CD4-positive, alpha-beta T cell (primary cell): ENCODE measurements at regions not wholly inside any gene's neighbourhood (a gene's known extent, or its start where the extent isn't known, plus 50 kb on each side); places are given as distances from the start of the nearest gene placed in this dataset.
"Not testable (repeated sequence)": the region's sequence is repeated elsewhere in the genome, so short reads cannot be mapped to it uniquely, and the experiment has no call there.

Experiments
- ATAC-seq: fragments of 200-7000 bp; cut with Tn5 transposase; one replicate; pipeline ENCODE4 v1.10.0; 2022; ENCODE audit warnings: mild to moderate bottlenecking; ENCODE audit not compliant: poor library complexity
- CTCF ChIA-PET: fragments of 350-600 bp; sonication (Branson Sonifier 250); formaldehyde crosslinking; loops from one replicate; lab custom pipeline; 2021; ENCODE audit warnings: antibody characterized with exemption, inconsistent platforms; lab: Charles Lee
- POLR2A ChIA-PET: fragments of 350-600 bp; sonication (Branson Sonifier 250); formaldehyde crosslinking; loops from one replicate; lab custom pipeline; 2021; ENCODE audit warnings: antibody characterized with exemption, inconsistent platforms; lab: Charles Lee
- DNase-seq, 14 experiments: peaks; one replicate each; pipeline ENCODE4 v3.0.0-alpha.2; 2013 to 2020; ENCODE audit warnings: mixed read lengths in 2 of 14
- H3K27ac ChIP-seq, 2 donors: one replicate each; pipeline versions ENCODE4 v1.5.1 to v1.7.0; 2013; ENCODE audit warnings: low read length in 2 of 2, low read depth in 1 of 2, mild to moderate bottlenecking in 1 of 2
- H3K27me3 ChIP-seq, 2 experiments: 1 replicate in 1 of 2; 2 replicates in 1 of 2; pipeline versions ENCODE4 v1.6.1 to v1.7.0; 2013; ENCODE audit warnings: low read length in 2 of 2, control low read depth in 1 of 2, mild to moderate bottlenecking in 1 of 2, moderate library complexity in 1 of 2; ENCODE audit not compliant: insufficient read depth in 2 of 2, control insufficient read depth in 1 of 2
- H3K36me3 ChIP-seq: one replicate; pipeline ENCODE4 v1.6.1; 2013; ENCODE audit warnings: low read length, control low read depth; ENCODE audit not compliant: insufficient read depth
- H3K4me1 ChIP-seq: one replicate; pipeline ENCODE4 v1.6.1; 2013; ENCODE audit warnings: low read length, control low read depth; ENCODE audit not compliant: insufficient read depth
- H3K4me3 ChIP-seq: one replicate; pipeline ENCODE4 v1.5.1; 2013; ENCODE audit warnings: mild to moderate bottlenecking, low read length, moderate library complexity
- H3K9me3 ChIP-seq, 2 experiments: 1 replicate in 1 of 2; 2 replicates in 1 of 2; pipeline versions ENCODE4 v1.6.1 to v1.7.0; 2013; ENCODE audit warnings: low read length in 2 of 2, mild to moderate bottlenecking in 2 of 2, control low read depth in 1 of 2, moderate library complexity in 1 of 2; ENCODE audit not compliant: control insufficient read depth in 1 of 2, insufficient read depth in 1 of 2
- H3K27ac Mint-ChIP-seq: one replicate; pipeline ENCODE4 v1.8.0; 2020; ENCODE audit warnings: mixed read lengths
- H3K27me3 Mint-ChIP-seq: one replicate; pipeline ENCODE4 v1.8.0; 2021; ENCODE audit warnings: mixed read lengths
- H3K36me3 Mint-ChIP-seq: one replicate; pipeline ENCODE4 v1.8.0; 2021; ENCODE audit warnings: low read depth, mixed read lengths
- H3K4me1 Mint-ChIP-seq: one replicate; pipeline ENCODE4 v1.8.0; 2021; ENCODE audit warnings: low read depth, mixed read lengths
- H3K4me3 Mint-ChIP-seq: one replicate; pipeline ENCODE4 v1.8.0; 2020; ENCODE audit warnings: mild to moderate bottlenecking, mixed read lengths
- H3K9me3 Mint-ChIP-seq: one replicate; pipeline ENCODE4 v1.8.0; 2020; ENCODE audit warnings: mixed read lengths
- CTCF ChIP-seq: fragments of 200-600 bp; IDR thresholded peaks from one replicate; pipeline ENCODE4 v1.8.0; 2022; ENCODE audit warnings: antibody characterized with exemption, mild to moderate bottlenecking
- intact Hi-C, 2 experiments: fragments of 100-400 bp; cut with DNase I in 1 of 2; cut with micrococcal nuclease in 1 of 2; formaldehyde crosslinking; loops; one replicate each; pipeline versions ENCODE4 v1.15.1 to v1.9.0; 2023 to 2025; cut with DNase I, micrococcal nuclease

- Histone ChIP-seq H3K36me3 (no peaks in the 10 kb centered on the region), H3K4me1 (no peaks in the 10 kb centered on the region), H3K9me3 (peaks cover 0 to 4% of the 10 kb centered on the region in 2 experiments), H3K27me3 (no peaks in the 10 kb centered on the region), H3K4me3 (no peak overlapping the region), H3K27ac (no peak overlapping the region)
- H3K27me3 Mint-ChIP-seq: no peaks in the 10 kb centered on the region
- DNase-seq: no peak
- H3K4me3 Mint-ChIP-seq: no peak overlapping the region
- no peak overlapping the region for H3K27ac Mint-ChIP-seq
- H3K9me3 Mint-ChIP-seq: peaks cover 2% of the 10 kb centered on the region
- POLR2A ChIA-PET: no interaction called here
- CTCF ChIA-PET: no interaction called here
- no peak for TF ChIP-seq CTCF
- H3K36me3 Mint-ChIP-seq: no peaks in the 10 kb centered on the region
- no peak for ATAC-seq
- H3K4me1 Mint-ChIP-seq: no peaks in the 10 kb centered on the region
- intact Hi-C loops: no loop called here
These were observed 278.7 kb upstream of the PRICKLE1 start for GRCh38 chr12:42868291-42868690.

GRCh38 chr12:42865282-42865681 is 275.7 kb upstream of the PRICKLE1 start:
- Mint-ChIP-seq H3K9me3 (peaks cover 2% of the 10 kb centered on the region), H3K27me3 (no peaks in the 10 kb centered on the region), H3K4me1 (no peaks in the 10 kb centered on the region), H3K4me3 (no peak overlapping the region), H3K27ac (no peak overlapping the region), H3K36me3 (no peaks in the 10 kb centered on the region)
- no peaks in the 10 kb centered on the region for H3K27me3 ChIP-seq
- TF ChIP-seq CTCF: no peak
- H3K4me1 ChIP-seq: no peaks in the 10 kb centered on the region
- H3K9me3 ChIP-seq: peaks cover 0 to 4% of the 10 kb centered on the region in 2 experiments
- ATAC-seq (no peak), DNase-seq (no peak)
- no peak overlapping the region for H3K4me3 ChIP-seq
- no peak overlapping the region for H3K27ac ChIP-seq
- ChIA-PET CTCF (no interaction called here), POLR2A (no interaction called here)
- intact Hi-C loops: no loop called here
- no peaks in the 10 kb centered on the region for H3K36me3 ChIP-seq

- ChIA-PET POLR2A (no interaction called here), CTCF (no interaction called here)
- no peaks in the 10 kb centered on the region for H3K4me1 ChIP-seq
- Mint-ChIP-seq H3K36me3 (no peaks in the 10 kb centered on the region), H3K27me3 (no peaks in the 10 kb centered on the region), H3K4me3 (no peak overlapping the region), H3K4me1 (no peaks in the 10 kb centered on the region), H3K27ac (no peak overlapping the region), H3K9me3 (no peaks in the 10 kb centered on the region)
- intact Hi-C loops: no loop called here
- H3K9me3 ChIP-seq: peaks cover 0 to 4% of the 10 kb centered on the region in 2 experiments
- no peak for ATAC-seq
- no peaks in the 10 kb centered on the region for H3K27me3 ChIP-seq
- TF ChIP-seq CTCF: no peak
- no peak overlapping the region for H3K27ac ChIP-seq
- H3K36me3 ChIP-seq: no peaks in the 10 kb centered on the region
- no peak overlapping the region for H3K4me3 ChIP-seq
- no peak for DNase-seq
These were observed 272.5 kb upstream of the PRICKLE1 start for GRCh38 chr12:42862055-42862454.

DNA sequence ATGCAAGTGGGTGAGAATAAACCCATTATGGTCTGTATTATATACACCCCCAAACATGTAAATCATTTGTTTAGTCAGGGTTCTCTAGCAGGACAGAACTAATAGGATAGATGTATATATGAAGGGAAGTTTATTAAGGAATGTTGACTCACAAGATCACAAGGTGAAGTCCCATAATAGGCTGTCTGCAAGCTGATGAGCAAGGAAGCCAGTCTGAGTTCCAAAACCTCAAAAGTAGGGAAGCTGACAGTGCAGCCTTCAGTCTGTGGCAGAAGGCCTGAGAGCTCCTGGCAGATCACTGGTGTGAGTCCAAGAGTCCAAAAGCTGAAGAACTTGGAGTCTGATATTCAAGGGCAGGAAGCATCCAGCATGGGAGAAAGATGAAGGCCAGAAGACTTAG is 270.8 kb upstream of the PRICKLE1 start:
- DNase-seq, H3K27me3 Mint-ChIP-seq, H3K4me3 ChIP-seq, ATAC-seq, CTCF ChIA-PET, H3K36me3 Mint-ChIP-seq, H3K4me1 Mint-ChIP-seq, H3K4me3 Mint-ChIP-seq, POLR2A ChIA-PET, H3K36me3 ChIP-seq, H3K27ac ChIP-seq, H3K9me3 Mint-ChIP-seq, intact Hi-C loops, H3K4me1 ChIP-seq, H3K27ac Mint-ChIP-seq, H3K9me3 ChIP-seq, H3K27me3 ChIP-seq: not testable (repeated sequence)
